IPS-NIHi7 (cell line): ENCODE measurements at regions not wholly inside any gene's neighbourhood (a gene's known extent, or its start where the extent isn't known, plus 50 kb on each side); places are given as distances from the start of the nearest gene placed in this dataset.

Source experiments
- DNase-seq: peaks from one replicate; pipeline ENCODE4 v3.0.0; 2012; ENCODE audit warnings: mixed read lengths; ENCODE audit errors: extremely low spot score

GRCh38 chr10:62742536-62743061, 61.9 kb upstream of the ADO start:
- no peak for DNase-seq

- DNase-seq = no peak
Observed at GRCh38 chr10:62744136-62744535, 60.4 kb upstream of the ADO start.

- no peak for DNase-seq
Observed at GRCh38 chr10:62745581-62745980, 58.9 kb upstream of the ADO start.

GRCh38 chr10:62746951-62747729, 57.4 kb upstream of the ADO start:
- no peak for DNase-seq

GRCh38 chr10:62748386-62748785, 56.1 kb upstream of the ADO start:
- DNase-seq = no peak

GRCh38 chr10:62749093-62749683, 55.3 kb upstream of the ADO start:
- no peak for DNase-seq
